Hypothalamus (tissue), 51 donors: ENCODE measurements at regions not wholly inside any gene's neighbourhood (a gene's known extent, or its start where the extent isn't known, plus 50 kb on each side); places are given as distances from the start of the nearest gene placed in this dataset.
"Not testable (repeated sequence)": the region's sequence is repeated elsewhere in the genome, so short reads cannot be mapped to it uniquely, and the experiment has no call there.

Experiments
- DNase-seq, 51 donors: peaks; one replicate each; lab custom pipeline; 2025; lab: John Stamatoyannopoulos, UW

DNA sequence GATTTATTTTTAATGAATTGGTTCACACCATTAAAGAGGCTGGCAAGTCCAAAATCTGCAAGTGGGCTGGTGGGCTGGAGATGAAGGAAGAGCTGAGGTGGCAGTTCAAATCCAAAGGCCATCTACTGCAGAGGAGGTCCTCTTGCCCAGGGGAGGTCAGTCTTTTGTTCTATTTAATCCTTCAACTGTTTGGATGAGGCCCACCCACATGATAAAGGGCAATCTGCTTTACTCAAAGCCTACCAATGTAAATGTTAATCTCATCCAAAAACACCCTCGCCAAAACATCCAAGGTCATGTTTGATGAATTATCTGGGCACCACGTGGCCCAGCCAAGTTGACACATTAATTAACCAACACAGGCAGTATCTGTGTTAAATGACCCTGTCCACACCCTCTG lies 99.0 kb downstream of the RRAGC start:
- DNase-seq = no peak

DNA sequence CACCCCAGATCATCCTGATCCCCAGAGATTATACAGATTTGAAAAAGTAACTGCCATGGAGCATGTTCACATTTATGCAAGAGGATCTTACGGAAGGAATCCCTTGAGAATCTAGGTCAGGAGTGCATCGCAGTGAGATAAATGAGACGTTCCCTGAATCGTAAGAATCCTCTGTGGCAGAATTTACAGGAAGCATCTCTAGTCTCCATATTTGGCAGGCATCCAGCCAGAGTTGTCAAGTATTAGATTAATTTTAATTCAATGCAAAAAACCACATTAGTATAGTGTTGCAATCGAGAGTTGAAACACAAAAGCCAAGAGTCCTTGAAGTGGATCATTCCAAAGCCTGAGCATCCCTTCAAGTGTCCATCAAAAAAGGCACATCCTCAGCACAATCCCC lies 100.8 kb downstream of the RRAGC start:
- DNase-seq = no peak

DNA sequence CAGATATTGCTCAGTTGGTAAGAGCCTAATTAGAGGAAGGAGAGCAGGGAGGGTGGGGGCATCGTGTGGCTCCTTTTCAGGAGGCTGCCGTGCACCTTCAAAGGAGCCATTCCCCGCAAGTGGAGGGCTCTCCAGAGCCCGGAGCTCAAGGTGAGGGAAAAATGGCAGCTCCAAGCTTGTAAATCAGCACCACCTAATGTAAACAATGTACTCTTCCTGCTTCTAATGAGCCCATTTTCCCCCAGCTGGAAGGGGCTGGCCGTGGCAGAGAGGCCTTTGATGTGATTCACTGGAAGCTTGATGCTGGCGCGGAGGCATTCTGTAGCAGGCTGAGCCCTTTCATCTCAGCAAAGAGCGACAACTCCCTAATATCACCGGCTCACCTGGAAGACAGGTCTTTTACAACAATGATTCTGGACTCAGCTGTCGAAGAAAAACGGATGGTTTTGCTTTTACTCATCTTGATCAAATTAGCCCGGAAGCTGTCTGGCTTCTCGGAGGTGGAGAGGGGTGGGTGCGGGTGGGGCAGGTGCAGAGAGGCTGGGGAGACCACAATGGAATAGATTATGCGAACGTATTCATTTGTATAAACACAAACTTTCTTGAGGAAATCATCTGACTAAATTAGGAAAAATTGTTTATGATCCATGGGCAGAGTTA lies 112.5 kb downstream of the RRAGC start:
- no peak for DNase-seq

DNA sequence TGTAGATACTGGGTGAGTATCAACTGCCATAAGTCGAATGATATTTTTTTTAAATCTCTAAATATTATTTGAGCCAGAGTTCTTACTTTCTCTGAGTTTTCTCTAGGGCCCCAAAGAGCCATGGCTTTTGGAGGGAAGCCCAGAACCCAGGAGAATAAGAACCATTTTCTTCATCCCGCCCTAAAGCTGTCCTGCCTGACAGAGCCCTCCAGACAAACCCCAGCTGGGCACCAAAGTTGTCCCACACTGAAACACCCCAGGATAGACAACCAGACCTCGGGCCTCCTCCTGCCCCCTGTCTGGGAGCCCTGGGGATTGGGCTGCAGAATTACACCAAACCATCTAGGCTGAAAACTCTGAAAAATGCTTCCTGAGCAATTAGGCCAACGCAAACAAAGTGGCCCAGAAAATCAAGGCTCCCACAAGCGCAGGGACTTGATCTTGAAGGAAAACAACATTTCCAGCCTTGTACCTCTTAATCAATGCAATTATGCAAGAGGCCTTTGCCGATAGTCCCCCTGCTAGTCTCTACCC lies 113.1 kb downstream of the RRAGC start:
- DNase-seq = no peak

DNA sequence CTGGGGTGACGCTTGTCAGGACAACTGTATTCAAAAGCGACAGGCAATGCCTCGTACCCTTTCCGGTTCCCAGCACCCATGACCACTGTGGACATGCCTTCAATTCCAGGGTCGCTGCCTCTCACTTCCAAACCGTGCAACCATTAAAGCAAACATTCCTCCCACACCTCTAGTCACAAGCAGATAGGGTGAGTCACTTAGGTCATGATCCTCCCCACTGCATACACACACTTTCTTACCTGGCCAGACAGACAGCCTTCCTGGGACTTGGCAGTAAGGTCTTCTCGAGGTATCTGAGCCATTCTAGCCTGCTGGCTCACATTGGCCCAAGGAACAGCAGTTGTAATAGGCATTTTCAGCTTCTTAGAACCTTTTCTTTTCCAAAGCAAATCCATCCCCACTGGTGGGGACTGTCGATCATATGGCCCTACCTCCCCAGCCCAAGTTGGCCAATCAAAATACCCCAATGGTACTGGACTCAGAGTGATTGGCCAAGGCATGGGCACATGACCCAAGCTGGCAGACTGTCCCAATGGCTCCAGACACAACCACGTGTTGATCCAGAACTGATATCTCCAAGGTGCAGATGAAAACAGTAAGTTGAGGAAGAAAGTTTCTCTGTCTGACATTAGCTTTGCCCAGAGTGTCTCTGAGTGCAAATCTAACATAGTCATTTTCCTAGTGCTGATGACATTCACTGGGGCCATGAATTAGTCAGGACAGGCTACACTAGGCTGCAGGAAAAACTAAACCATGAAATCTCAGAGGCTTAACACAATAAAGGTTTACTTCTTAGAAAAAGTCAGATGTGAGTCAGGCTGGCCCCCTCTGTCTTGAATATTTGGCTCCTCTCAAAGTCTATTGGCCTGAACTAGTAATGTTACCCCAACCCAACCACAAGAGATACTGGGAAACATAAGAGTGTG lies 113.8 kb downstream of the RRAGC start:
- DNase-seq = no peak

DNA sequence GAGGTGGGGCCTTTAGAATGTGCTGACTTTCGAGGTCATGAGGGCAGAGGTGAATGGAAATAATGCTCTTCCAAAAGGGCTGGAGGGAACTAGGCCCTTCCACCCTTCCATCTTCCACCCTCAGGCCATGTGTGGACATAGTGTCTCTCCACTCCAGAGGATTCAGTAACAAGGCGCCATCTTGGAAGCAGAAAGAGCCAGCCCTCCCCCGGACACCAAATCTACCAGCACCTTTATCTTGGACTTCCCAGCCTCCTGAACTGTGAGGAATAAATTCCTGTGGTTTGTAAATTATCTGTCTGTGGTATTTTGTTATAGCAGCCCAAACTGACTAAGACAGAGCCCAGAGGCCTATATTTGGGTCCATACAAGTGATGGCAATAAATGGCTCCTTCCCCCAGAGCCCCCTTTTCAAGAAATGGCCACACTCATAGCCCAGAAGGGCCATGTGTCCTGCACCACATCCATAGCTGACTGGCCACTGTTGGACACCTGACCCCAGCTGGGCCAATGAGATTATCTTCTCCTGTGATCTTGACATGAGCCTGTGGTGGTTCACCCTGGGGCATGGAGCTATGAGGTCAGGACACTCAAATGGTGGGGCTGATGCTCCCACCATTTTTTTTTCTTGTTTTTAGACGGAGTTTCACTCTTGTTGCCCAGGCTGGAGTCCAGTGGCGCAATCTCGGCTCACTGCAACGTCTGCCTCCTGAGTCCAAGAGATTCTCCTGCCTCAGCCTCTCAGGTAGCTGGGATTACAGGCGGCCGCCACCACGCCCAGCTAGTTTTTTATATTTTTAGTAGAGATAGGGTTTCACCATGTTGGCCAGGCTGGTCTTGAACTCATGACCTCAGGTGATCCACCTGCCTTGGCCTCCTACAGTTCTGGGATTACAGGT lies 114.9 kb downstream of the RRAGC start:
- DNase-seq = no peak

DNA sequence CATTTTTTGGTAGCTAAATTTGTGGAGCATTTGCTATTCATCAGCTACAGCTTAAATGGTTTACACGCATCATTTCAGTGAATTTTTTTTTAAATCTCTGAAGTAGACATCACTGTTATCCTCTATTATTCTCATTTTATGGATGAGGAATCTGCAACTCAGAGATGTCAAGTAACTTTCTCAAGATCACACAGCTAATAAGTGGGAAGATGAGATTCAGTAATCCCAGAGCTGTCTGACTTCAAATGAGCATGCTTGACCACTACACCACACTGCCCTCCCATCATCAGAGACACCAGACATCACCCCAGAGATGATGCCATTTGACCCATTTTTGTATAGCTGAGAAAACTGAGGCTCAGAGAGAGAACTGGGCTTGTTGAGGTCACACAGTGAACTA lies 116.4 kb downstream of the RRAGC start:
- DNase-seq = no peak

DNA sequence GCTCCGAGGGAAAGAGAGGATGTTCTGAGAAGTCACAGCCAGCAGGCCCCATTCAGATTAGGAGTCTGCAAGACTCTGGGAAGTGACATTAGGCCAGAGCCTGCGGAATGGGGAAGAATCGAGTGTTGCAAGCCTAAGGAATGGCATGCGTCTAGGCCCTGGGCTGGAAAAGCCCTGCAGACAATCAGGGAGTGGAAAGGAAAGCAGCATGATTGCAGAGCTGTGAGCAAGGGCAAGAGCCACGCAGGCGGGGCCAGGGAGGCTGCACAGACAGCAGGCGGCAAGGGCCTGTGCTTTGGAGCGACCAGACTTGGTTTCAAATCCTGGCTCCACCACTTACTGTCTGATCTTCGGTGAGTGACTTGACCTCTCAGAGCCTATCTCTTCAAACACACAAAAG lies 118.2 kb downstream of the RRAGC start:
- no peak for DNase-seq

DNA sequence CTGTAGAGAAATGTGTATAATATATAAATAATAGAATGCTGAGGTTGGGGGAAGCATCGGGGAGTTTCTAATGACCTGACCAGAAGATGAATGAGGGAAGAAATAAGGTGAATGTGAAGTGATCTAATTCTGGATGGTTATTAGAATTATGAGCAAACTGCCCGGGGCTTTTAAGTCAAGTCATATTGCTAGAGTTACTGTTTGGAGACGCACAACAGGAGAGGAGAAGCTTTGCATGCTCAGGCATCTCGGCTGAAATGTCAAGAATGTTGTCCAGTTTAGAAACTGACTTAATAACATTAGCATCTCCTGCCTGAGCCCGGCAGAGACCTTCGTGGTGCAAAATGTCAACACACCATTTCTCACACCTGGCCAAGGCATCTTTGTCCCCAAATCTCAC lies 119.1 kb downstream of the RRAGC start:
- DNase-seq = no peak

DNA sequence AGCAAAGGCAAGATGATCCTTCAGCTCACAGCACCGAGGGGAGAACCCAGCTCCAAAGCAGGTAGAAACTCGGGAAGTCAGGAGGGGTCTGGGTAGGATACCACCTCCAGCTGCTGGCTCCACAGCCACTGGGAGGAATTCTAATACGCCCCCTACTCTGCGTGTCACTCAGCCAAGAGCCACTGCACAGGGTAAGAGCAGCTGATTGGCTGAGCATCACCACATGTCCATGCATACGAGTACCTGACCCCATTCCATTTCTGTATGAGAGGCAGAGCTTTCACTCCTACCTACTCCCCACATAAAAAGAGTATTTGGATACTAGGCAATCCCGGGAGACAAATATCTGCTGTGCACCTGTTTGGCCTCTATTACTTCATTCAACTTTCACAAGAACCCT lies 121.4 kb downstream of the RRAGC start:
- no peak for DNase-seq

DNA sequence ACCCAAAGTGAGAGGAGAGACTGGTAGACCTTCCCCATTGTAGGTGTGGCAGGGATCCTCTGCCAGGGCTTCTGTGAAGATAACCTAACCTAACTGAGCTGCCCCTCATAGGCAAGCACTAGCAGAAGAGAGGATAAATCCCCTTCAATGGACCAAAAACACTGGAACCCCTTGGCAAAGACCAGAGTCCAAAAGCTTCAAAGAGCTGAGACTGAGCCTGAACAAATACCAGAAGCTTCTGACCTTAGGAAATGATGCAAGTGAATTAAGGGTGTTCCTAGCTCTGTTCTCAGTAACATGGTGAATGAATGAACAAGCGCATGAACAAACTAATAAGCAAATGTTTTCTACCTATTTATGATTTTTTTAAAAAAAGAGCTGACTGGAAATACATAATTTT lies 123.2 kb downstream of the RRAGC start:
- no peak for DNase-seq

DNA sequence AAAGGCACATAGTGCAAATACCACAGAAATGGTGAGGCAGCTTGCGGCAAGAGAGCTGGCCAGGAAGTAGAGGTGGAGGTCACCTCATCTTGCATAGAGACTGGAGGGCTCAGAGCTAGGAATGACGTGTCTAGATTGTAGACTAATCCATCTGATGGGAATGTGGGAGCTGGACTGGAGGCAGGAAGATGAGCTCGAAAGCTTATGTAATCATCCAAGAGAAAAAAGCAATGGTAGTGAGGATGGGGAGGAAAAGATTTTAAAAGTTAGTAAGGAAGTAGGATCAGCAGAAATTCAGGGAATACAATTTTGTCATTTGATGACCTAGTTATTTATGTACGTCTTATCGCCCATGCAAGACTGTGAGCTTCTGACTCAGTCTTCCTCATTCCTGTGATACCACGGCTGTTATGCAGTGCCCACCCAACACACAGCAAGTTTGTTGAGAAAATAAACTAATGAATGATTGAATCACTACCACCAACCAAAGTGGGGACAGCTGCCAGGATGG lies 123.9 kb downstream of the RRAGC start:
- no peak for DNase-seq

DNA sequence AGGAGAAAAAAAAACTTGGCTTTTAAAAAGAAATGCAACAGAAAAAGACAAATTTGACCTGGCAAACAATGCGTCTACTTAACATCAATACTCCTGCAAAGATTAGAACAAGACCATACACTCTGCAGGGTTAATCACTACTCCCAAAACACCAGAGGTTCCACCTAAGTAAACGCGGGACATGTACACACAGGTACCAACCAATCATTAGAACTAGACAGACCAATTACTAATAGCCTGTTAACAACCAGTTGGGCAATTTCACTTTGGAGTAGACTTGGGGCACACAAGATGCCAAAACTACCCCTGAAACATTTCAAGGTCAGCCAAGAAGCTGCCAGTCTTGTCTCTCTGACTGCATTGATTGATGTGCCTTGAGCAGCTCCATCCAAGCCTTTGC lies 125.8 kb downstream of the RRAGC start:
- DNase-seq = no peak

DNA sequence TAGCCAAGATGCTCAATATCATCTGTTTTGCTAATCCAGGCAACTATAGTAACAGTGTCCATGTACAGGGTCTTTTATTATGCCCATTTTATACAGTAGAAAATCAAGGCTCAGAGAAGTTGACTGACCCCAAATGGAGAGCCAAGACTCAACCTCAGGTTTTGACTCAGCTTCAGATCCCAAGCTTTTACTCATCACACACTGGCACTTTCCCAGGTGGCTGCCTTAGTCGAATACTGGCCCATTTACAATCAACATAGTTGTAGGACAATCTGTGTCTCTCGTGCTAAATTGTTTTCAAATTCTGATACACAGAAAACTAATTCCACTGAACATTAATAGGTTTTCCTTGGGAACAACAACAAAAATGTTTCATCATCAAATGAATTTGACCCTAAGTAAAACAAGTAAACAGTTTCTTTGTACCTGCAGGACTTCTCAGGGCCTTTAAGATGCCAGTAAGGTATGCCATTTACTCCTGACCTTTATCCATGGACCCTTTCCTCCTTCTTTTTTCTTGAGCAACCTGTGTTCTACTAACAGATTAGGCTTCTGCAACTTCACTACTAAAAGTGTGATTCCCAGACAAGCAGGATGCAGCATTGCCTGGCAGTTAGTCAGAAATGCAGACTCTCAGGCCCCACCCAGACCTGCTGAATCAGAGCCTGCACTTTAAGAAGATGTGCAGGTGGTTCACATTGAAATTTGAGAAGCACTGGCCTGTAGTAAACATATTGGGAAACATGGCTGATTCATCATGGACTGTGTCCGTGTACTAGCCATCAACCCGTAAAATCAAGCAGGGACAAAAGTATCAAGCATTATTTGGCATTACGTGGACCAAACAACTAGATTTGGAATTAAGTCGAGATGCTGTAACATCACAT lies 128.8 kb downstream of the RRAGC start:
- no peak for DNase-seq

DNA sequence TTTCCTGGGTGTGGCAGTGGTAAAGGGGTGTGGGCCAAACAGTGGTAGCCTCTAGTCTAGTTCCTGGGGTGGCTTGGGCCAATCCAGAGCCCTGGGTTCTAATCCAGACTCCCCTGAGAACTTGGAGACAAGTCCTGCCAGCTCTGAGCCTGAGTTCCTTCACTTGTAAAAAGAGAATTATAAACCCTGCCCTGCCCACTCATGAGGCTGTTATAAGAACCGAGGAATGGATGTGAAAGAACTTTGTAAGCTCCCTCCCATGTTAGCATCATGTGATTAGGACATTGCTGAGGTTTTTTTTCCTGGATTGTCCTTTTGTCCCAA lies 131.0 kb downstream of the RRAGC start:
- no peak for DNase-seq

DNA sequence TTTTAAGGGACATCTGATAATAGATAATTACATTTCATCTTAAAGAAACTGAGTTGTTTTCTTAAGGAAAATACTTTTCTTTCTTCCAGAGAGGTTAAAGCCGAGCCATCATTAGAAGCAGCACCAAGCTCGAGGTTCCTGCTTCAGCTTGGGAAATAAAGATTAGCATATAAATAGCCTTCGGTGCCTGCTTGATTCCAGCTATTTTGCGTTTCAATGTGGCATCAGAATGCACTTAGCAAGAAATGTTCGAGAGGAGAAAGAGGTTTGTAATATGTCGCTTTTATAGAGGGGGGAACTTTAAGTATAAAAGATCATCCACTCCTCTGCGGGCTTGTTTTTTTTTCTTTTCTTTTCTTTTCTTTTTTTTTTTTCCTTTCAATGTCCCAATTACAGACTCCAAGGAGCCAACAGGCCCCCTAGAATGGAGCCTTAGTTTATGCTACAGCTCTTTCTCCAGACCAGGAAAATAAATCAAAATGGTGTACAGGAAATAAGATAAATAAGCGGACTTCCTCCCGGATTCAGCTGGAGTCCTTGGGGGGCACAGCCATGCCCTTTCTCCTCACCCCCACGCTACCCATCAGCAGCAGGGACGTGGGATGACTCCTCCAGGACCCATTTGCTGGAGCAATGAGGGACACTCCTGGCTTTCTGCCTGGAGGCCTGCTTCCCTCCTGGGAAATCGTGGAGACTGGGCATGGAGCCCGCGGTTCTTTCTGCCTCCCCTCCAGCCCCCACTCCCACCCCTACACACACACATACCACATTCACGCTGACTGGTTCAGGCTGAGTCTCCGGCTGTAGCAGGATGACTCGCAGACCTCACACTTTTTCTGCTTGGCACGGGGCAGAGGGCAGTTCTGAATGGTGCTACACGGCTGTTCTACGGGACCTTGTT lies 131.6 kb downstream of the RRAGC start:
- peak in 41 of 51 donors; percentile 5 to 81 (median 54) for DNase-seq

DNA sequence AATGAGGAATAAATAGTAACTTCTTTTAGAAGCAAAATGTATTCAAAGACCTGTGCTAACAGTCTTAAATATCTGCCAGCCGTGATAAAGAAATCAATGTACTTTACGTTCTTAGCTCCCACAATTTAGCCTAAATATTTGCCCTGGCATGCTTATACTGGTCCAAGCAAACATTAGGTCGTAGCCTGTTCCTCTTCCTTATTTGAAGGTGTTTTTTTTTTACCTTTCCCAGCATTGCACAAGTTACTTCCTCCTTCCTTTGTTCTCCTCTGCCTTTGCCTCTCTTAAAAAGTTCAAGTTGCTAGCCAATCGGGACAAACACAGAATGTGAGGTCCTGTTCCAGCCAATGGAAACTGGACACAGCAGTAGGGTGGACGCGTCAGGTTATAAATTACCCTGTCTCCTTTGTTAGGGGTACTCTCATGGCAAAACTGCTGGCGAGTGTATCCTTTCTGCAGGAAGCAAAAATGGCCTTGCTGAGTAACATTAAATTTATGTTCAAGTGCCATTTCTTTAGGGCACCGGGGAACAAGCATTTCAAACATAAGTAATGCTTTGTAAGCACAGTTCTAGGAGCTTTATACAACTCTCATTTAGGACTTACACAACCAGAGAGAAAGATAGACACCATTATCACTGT lies 134.1 kb downstream of the RRAGC start:
- DNase-seq = not testable (repeated sequence)
